ENCODE measurements at regions not wholly inside any gene's neighbourhood (a gene's known extent, or its start where the extent isn't known, plus 50 kb on each side); places are given as distances from the start of the nearest gene placed in this dataset.

DNA sequence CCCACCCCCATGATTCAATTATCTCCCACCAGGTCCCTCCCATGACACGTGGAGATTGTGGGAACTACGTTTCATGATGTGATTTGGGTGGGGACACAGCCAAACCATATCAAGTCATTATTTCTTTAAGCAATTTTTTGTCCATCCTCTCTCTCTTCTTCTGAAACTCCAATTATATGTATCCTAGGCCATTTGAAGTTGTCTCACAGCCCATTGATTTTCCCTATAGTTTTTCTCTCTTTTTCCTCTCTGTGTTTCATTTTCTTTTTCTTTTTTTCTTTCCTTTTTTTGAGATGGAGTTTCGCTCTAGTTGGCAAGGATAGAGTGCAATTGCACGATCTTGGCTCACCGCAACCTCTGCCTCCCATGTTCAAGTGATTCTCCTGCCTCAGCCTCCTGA lies 101.9 kb upstream of the CXCL14 start:
- no peaks in the 10 kb centered on the region for H3K36me3 ChIP-seq (ENCODE audit: insufficient read depth, low read length)

DNA sequence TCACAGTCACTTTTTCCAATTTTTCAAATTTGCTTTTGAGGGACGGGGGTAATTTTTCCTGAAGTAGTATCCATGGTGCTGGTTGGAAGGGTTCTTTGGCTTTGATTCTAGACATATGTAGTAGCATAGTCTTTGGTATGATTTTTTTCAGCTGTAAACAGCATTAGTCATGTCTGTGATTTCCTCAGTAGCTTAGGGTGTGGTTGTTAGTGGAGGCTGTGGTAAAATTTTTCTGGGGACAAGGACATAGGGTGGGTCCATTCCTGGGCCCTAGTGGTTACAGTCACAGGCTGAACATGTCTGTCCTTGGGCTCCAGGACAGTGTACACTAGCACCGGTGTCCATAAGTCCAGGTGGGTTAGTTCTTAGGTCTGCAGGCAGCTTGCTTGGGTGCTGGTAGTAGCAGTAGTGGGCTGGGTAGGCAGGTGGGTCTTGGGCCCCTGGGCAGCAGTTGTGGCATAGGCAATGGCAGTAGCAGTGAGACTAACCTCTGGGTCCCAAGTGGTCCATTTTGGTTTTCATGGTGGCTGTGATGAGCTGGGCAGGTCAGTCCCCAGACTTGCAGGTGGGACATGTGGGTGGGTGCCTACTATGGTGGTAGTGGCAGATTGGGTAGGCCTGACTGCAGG lies 100.0 kb upstream of the CXCL14 start:
- CTCF ChIA-PET (ENCODE audit: partially characterized antibody), result interaction anchor here (0.5 kb wide), 1 partner anchor 156 kb away, joined by 3 read pairs; no protein-coding TSS in a partner anchor
- no peaks in the 10 kb centered on the region for H3K27me3 ChIP-seq (ENCODE audit: insufficient read depth, low read length)
- no peaks in the 10 kb centered on the region for H3K36me3 ChIP-seq (ENCODE audit: insufficient read depth, low read length)
- Mint-ChIP-seq H3K36me3 (peaks cover 0 to 4% of the 10 kb centered on the region in 2 donors), H3K4me3 (no peak overlapping the region), H3K27ac (no peak overlapping the region), H3K4me1 (no peaks in the 10 kb centered on the region), H3K9me3 (peaks cover 6 to 58% (median 41%) of the 10 kb centered on the region in 8 donors), H3K27me3 (peaks cover 0 to 6% of the 10 kb centered on the region in 2 donors)
- POLR2A ChIA-PET (ENCODE audit: partially characterized antibody), result no interaction called here
- no peaks in the 10 kb centered on the region for H3K4me1 ChIP-seq (ENCODE audit: insufficient read depth, low read length)
- H3K9me3 ChIP-seq (ENCODE audit: control insufficient read depth in 1 of 2, low read length in 2 of 2), result peaks cover 0 to 3% of the 10 kb centered on the region in 2 donors
- intact Hi-C loops (cut with micrococcal nuclease), result no loop called here
- DNase-seq, result no peak
- H3K27ac ChIP-seq (ENCODE audit: low read depth, low read length), result no peak overlapping the region
- H3K4me3 ChIP-seq (ENCODE audit: low read length in 2 of 2), result no peak overlapping the region

More for the DNA sequence above, 101.9 kb upstream of the CXCL14 start:
- no peak overlapping the region for H3K27ac Mint-ChIP-seq
- H3K4me1 Mint-ChIP-seq, result no peaks in the 10 kb centered on the region
- H3K36me3 Mint-ChIP-seq, result peaks cover 0 to 4% of the 10 kb centered on the region in 2 donors
- no peak overlapping the region for H3K4me3 ChIP-seq (ENCODE audit: low read length in 2 of 2)
- CTCF ChIA-PET (ENCODE audit: partially characterized antibody), result no interaction called here
- no peak overlapping the region for H3K4me3 Mint-ChIP-seq
- no peak overlapping the region for H3K27ac ChIP-seq (ENCODE audit: low read depth, low read length)
- peaks cover 0 to 3% of the 10 kb centered on the region in 2 donors for H3K9me3 ChIP-seq (ENCODE audit: control insufficient read depth in 1 of 2, low read length in 2 of 2)
- intact Hi-C loops (cut with micrococcal nuclease), result no loop called here
- DNase-seq, result no peak
- POLR2A ChIA-PET (ENCODE audit: partially characterized antibody), result no interaction called here
- peaks cover 6 to 57% (median 40%) of the 10 kb centered on the region in 8 donors for H3K9me3 Mint-ChIP-seq
- H3K27me3 Mint-ChIP-seq, result peaks cover 0 to 8% of the 10 kb centered on the region in 2 donors
- no peaks in the 10 kb centered on the region for H3K27me3 ChIP-seq (ENCODE audit: insufficient read depth, low read length)
- H3K4me1 ChIP-seq (ENCODE audit: insufficient read depth, low read length), result no peaks in the 10 kb centered on the region

DNA sequence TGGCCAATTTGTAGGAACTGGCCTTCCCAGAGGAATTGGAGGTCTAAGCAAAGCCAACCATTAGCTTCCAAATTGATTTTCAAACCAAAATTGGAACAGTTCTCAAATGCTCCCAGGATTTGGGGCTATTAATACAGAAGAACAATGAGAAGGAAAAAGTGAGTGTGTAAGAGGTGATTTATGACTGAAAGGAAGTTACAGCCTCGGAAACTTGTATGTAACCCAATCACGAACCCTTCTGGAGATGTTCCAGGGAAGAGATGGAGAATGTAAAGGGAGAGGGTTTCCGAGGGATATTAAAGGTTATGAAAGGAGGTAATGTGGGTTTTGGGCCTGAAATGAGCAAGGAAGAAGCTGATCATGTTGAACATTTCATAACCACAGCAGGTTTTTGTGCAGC lies 93.2 kb upstream of the CXCL14 start:
- DNase-seq, result no peak
- H3K9me3 Mint-ChIP-seq, result peaks cover 2 to 16% (median 5%) of the 10 kb centered on the region in 8 donors
- peaks cover 5 to 8% of the 10 kb centered on the region in 2 donors for H3K27me3 Mint-ChIP-seq
- no peaks in the 10 kb centered on the region for H3K36me3 Mint-ChIP-seq
- intact Hi-C loops (cut with micrococcal nuclease), result no loop called here
- POLR2A ChIA-PET (ENCODE audit: partially characterized antibody), result no interaction called here
- CTCF ChIA-PET (ENCODE audit: partially characterized antibody), result no interaction called here
- H3K27ac ChIP-seq (ENCODE audit: low read depth, low read length), result no peak overlapping the region
- no peak overlapping the region for H3K4me3 ChIP-seq (ENCODE audit: low read length in 2 of 2)
- H3K9me3 ChIP-seq (ENCODE audit: control insufficient read depth in 1 of 2, low read length in 2 of 2), result no peaks in the 10 kb centered on the region
- H3K4me3 Mint-ChIP-seq, result no peak overlapping the region
- H3K4me1 Mint-ChIP-seq, result no peaks in the 10 kb centered on the region
- H3K27ac Mint-ChIP-seq, result no peak overlapping the region
- no peaks in the 10 kb centered on the region for H3K4me1 ChIP-seq (ENCODE audit: insufficient read depth, low read length)
- no peaks in the 10 kb centered on the region for H3K27me3 ChIP-seq (ENCODE audit: insufficient read depth, low read length)
- H3K36me3 ChIP-seq (ENCODE audit: insufficient read depth, low read length), result no peaks in the 10 kb centered on the region

DNA sequence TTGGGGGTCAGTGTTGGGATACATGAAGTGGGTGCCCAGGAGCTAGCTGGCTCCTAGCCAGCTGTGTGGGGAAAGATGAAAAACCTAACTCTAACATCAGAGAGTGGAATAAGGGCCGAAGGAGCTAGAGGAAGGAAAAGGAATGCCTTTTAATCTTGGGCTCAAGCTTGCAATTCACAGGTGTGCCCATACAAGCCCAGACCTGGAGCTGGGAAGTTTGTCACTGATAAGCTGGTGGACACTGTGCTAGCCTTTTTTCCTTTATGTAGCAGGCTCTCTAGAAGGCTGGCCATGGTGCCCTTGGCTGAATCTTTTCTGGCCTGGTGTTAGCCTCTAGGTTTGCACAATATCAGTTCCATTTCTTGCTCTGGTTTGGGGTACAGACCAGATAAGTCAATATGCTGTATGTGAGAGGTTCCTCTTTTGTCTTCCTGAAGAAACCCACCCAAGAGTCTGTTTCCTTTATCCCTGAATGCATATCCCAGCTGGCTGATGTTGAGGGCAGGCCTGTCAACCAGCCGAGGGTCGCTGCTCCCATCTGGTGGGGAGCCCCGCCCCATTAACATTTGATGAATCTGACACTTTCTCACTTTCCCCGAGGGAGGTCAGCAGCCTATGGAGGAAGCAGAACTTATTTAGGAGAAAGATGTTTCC lies 92.4 kb upstream of the CXCL14 start:
- Histone ChIP-seq H3K4me1 (ENCODE audit: insufficient read depth, low read length) (no peaks in the 10 kb centered on the region), H3K36me3 (ENCODE audit: insufficient read depth, low read length) (no peaks in the 10 kb centered on the region), H3K9me3 (ENCODE audit: control insufficient read depth in 1 of 2, low read length in 2 of 2) (no peaks in the 10 kb centered on the region), H3K4me3 (ENCODE audit: low read length in 2 of 2) (no peak overlapping the region), H3K27ac (ENCODE audit: low read depth, low read length) (no peak overlapping the region), H3K27me3 (ENCODE audit: insufficient read depth, low read length) (no peaks in the 10 kb centered on the region)
- DNase-seq, result no peak
- no peak overlapping the region for H3K4me3 Mint-ChIP-seq
- POLR2A ChIA-PET (ENCODE audit: partially characterized antibody), result no interaction called here
- CTCF ChIA-PET (ENCODE audit: partially characterized antibody), result no interaction called here
- no peaks in the 10 kb centered on the region for H3K4me1 Mint-ChIP-seq
- no peaks in the 10 kb centered on the region for H3K36me3 Mint-ChIP-seq
- intact Hi-C loops (cut with micrococcal nuclease), result no loop called here
- H3K9me3 Mint-ChIP-seq, result peaks cover 0 to 8% (median 2%) of the 10 kb centered on the region in 8 donors
- H3K27ac Mint-ChIP-seq, result no peak overlapping the region
- H3K27me3 Mint-ChIP-seq, result peaks cover 3 to 14% of the 10 kb centered on the region in 2 donors

DNA sequence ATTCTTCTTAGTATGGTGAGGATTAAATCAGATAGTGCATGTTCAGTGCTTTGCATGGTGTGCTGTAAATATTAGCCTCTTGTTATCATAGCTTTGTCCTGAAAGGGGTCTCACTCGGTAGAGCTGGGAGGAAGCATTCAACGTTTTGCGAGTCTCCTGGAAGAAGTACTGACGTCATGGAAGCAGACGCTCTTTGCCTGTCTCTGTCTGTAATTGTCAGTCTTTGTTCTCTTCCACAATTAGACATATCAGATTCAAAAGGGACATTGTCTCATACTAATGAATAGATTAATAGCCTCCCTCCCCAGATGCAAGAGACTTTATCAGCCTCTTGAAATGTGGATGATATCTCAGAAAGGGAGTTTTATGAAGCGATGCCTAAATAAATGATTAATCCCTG lies 91.8 kb upstream of the CXCL14 start:
- Mint-ChIP-seq H3K27ac (no peak overlapping the region), H3K27me3 (peaks cover 6 to 14% of the 10 kb centered on the region in 2 donors), H3K36me3 (no peaks in the 10 kb centered on the region), H3K4me1 (no peaks in the 10 kb centered on the region), H3K4me3 (no peak overlapping the region), H3K9me3 (peaks cover 0 to 2% (median 0%) of the 10 kb centered on the region in 8 donors)
- Histone ChIP-seq H3K4me1 (ENCODE audit: insufficient read depth, low read length) (no peaks in the 10 kb centered on the region), H3K4me3 (ENCODE audit: low read length in 2 of 2) (no peak overlapping the region), H3K36me3 (ENCODE audit: insufficient read depth, low read length) (no peaks in the 10 kb centered on the region), H3K27ac (ENCODE audit: low read depth, low read length) (no peak overlapping the region), H3K27me3 (ENCODE audit: insufficient read depth, low read length) (no peaks in the 10 kb centered on the region), H3K9me3 (ENCODE audit: control insufficient read depth in 1 of 2, low read length in 2 of 2) (no peaks in the 10 kb centered on the region)
- ChIA-PET POLR2A (ENCODE audit: partially characterized antibody) (no interaction called here), CTCF (ENCODE audit: partially characterized antibody) (no interaction called here)
- intact Hi-C loops (cut with micrococcal nuclease), result no loop called here
- DNase-seq, result no peak

DNA sequence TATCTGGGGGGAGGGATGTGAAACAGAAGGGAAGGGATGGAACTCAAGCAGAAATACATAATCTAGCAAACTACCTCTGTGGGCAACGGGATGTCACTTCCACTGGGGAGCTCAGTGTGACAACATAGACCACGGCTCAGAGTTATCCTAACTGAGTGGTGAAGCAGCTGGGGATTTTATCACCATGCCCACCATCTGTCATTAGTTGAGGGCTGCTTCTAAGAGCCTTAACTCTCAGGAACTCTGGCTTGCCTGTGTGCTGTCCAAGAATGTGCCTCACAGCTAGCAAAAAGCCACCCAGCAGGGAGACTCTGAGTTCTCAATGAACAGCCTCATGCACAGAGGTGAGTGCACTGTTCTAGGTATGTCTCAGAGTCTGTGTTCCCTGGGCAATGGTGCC lies 90.6 kb upstream of the CXCL14 start:
- Mint-ChIP-seq H3K27ac (no peak overlapping the region), H3K4me3 (no peak overlapping the region), H3K9me3 (peaks cover 0 to 2% (median 0%) of the 10 kb centered on the region in 8 donors), H3K4me1 (no peaks in the 10 kb centered on the region), H3K36me3 (no peaks in the 10 kb centered on the region), H3K27me3 (peaks cover 9 to 14% of the 10 kb centered on the region in 2 donors)
- H3K4me1 ChIP-seq (ENCODE audit: insufficient read depth, low read length), result no peaks in the 10 kb centered on the region
- no peaks in the 10 kb centered on the region for H3K9me3 ChIP-seq (ENCODE audit: control insufficient read depth in 1 of 2, low read length in 2 of 2)
- DNase-seq, result no peak
- intact Hi-C loops (cut with micrococcal nuclease), result no loop called here
- no peak overlapping the region for H3K27ac ChIP-seq (ENCODE audit: low read depth, low read length)
- H3K36me3 ChIP-seq (ENCODE audit: insufficient read depth, low read length), result no peaks in the 10 kb centered on the region
- CTCF ChIA-PET (ENCODE audit: partially characterized antibody), result no interaction called here
- POLR2A ChIA-PET (ENCODE audit: partially characterized antibody), result no interaction called here
- no peaks in the 10 kb centered on the region for H3K27me3 ChIP-seq (ENCODE audit: insufficient read depth, low read length)
- no peak overlapping the region for H3K4me3 ChIP-seq (ENCODE audit: low read length in 2 of 2)

DNA sequence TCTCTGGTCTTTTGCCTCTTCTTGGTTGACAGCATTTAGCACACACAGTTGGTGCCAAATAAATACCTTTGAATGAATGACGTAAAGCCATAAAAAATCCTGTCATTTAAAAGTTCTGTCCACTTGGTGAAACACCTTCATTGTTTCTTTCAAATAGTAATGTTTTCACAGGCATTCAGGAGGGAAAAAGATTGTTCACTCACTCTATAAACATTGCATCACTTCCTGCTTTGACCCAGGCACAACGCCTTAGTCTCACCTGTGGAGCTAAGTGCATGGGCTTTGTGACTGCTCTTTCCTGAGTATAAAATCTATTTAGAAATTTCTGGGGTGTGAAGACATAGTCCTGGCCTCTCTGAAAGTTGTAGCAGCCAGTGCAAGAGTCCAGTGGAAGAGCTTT lies 88.9 kb upstream of the CXCL14 start:
- H3K27ac Mint-ChIP-seq, result no peak overlapping the region
- ChIA-PET CTCF (ENCODE audit: partially characterized antibody) (no interaction called here), POLR2A (ENCODE audit: partially characterized antibody) (no interaction called here)
- DNase-seq, result no peak
- Histone ChIP-seq H3K4me3 (ENCODE audit: low read length in 2 of 2) (no peak overlapping the region), H3K36me3 (ENCODE audit: insufficient read depth, low read length) (no peaks in the 10 kb centered on the region), H3K27me3 (ENCODE audit: insufficient read depth, low read length) (no peaks in the 10 kb centered on the region), H3K27ac (ENCODE audit: low read depth, low read length) (no peak overlapping the region), H3K4me1 (ENCODE audit: insufficient read depth, low read length) (no peaks in the 10 kb centered on the region), H3K9me3 (ENCODE audit: control insufficient read depth in 1 of 2, low read length in 2 of 2) (no peaks in the 10 kb centered on the region)
- no peaks in the 10 kb centered on the region for H3K4me1 Mint-ChIP-seq
- H3K27me3 Mint-ChIP-seq, result peaks cover 9 to 17% of the 10 kb centered on the region in 2 donors
- intact Hi-C loops (cut with micrococcal nuclease), result no loop called here
- H3K4me3 Mint-ChIP-seq, result no peak overlapping the region
- H3K36me3 Mint-ChIP-seq, result no peaks in the 10 kb centered on the region
- H3K9me3 Mint-ChIP-seq, result peaks cover 0 to 2% (median 0%) of the 10 kb centered on the region in 8 donors
